GM12873 (cell line): ENCODE measurements at regions not wholly inside any gene's neighbourhood (a gene's known extent, or its start where the extent isn't known, plus 50 kb on each side); places are given as distances from the start of the nearest gene placed in this dataset.

Experiments used
- TF ChIP-seq, protein P1 (sequence below): IDR thresholded peaks from 2 replicates; pipeline ENCODE4 v1.5.1; 2012; ENCODE audit warnings: low read depth, mild to moderate bottlenecking, moderate library complexity, low read length, control low read depth; ENCODE audit not compliant: insufficient read depth; ENCODE audit errors: missing control alignments

DNA sequence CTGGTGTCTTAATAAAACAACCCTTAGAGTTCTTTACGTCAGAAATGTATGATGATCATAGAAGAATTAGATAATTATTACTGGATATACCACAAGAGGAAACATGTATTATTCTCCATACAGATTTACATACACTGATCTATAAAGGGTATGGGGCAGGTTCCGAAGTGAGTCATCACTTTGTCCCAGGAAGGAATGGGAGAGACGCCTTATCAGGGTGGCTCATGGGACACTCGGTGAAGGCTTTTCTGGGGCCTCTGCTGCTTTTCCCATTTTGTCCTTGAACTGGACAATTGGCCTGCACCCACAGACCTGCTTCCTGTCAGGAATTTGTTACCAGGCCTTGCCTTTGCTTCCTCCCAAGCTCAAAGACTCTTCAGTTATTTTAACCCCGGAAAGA, 233.8 kb upstream of the RUNX1 start:
- TF ChIP-seq, protein P1, sequence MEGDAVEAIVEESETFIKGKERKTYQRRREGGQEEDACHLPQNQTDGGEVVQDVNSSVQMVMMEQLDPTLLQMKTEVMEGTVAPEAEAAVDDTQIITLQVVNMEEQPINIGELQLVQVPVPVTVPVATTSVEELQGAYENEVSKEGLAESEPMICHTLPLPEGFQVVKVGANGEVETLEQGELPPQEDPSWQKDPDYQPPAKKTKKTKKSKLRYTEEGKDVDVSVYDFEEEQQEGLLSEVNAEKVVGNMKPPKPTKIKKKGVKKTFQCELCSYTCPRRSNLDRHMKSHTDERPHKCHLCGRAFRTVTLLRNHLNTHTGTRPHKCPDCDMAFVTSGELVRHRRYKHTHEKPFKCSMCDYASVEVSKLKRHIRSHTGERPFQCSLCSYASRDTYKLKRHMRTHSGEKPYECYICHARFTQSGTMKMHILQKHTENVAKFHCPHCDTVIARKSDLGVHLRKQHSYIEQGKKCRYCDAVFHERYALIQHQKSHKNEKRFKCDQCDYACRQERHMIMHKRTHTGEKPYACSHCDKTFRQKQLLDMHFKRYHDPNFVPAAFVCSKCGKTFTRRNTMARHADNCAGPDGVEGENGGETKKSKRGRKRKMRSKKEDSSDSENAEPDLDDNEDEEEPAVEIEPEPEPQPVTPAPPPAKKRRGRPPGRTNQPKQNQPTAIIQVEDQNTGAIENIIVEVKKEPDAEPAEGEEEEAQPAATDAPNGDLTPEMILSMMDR = no peak

DNA sequence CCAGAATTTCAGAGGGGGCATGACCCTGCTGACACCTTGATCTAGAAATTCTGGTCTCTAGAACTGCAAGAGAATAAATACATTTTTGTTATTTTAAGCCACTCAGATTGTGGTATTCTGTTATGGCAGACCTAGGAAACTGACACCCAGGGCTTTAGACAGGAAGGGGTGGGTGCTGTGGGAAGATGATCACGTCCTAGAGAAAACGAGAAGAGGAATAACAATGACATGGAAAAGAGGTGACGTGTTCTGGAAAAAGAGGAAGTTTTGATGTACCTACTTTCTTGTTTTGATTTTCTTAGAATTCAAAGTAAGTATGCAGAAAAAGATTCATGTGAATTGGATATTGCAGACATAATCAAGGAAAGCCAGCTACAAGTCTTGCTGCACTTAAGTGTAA, 232.9 kb upstream of the RUNX1 start:
- TF ChIP-seq, protein P1 = no peak

DNA sequence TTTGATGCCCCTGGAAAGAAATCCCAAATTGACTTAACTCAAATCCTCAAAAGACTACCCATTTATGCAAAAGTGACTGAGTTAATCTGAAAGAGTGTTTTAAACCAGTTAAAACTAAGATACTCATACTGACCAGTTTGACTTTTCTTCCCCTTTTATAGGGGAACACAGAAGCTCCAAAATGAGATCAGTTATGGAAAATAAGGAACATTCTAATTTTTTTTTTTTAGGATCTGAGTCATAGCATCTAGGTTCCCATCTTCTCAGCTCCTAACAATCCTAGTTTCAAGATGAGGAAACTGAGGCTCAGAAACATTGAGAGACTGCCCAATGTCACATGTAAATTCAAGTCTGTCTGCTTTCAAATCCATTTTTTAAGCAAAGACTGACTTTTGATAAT, 231.1 kb upstream of the RUNX1 start:
- TF ChIP-seq, protein P1 = no peak

DNA sequence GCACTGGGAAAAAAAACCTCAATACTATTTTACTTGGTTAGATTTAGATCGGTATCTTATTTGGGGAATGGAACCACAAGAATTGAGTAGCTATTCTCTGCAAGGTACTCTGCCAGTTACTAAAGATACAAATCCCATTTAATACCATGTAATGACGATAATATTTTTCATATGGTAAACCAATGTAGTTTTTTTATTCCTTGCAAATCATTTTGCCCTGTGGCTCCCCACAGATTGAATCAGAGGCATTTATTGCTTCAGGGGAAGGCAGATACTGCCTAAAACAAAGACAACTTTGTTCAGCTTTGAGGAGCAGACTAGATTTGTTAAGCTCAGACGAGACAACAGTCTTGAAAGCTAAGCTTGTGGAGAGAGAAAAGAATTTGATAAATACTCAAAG, 226.7 kb upstream of the RUNX1 start:
- TF ChIP-seq, protein P1 = no peak

DNA sequence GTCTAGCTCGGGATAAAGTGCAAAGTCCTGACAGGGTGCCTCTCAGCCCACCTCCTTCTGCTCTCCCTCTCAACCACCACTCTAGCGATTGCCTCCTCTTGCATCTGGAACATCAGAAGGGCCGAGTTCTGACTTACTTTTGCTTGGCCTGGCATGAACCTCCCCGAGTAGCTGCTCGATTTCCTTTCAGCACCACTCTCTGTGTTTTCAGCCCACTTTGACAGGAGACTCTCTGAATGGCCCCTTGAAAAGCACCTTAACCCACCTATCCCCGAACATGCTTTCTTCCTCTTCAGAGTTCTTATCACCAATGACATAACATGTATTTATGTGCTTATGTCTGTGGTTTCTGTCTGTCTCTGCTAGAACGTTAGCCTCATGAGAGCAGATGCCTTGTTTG, 225.8 kb upstream of the RUNX1 start:
- TF ChIP-seq, protein P1 = no peak

DNA sequence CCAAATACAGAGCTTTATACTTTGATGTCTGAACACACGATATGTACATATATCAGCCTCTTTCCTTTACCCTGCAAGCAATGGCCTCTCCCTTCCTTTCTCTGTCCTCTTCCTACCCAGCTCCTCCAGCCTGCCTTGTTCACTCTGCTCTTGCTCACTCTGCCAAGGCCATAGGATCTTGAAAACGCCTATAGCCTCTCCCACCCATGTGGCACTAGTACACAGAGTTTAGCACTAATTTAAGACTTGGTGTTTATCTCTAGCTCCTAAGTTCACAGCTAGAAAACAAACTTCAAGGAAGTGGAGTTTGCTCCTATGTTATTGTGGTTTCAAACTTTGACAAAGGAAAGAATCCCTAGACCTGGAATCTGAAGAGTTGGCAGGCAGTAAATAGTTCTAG, 225.0 kb upstream of the RUNX1 start:
- TF ChIP-seq, protein P1 = no peak

- TF ChIP-seq, protein P1 = no peak
Measured at GRCh38 chr21:35273333-35273732, 224.2 kb upstream of the RUNX1 start.
